K562 (cell line): ENCODE measurements at regions not wholly inside any gene's neighbourhood (a gene's known extent, or its start where the extent isn't known, plus 50 kb on each side); places are given as distances from the start of the nearest gene placed in this dataset.

Experiments used
- MAFF ChIP-seq: IDR thresholded peaks from 2 replicates; pipeline ENCODE4 v1.6.1; 2012; ENCODE audit warnings: low read length, improper control_type of control experiment
- MEIS2 ChIP-seq: fragments of 450-650 bp; IDR thresholded peaks from 2 replicates; pipeline ENCODE4 v1.6.1; 2014; ENCODE audit warnings: mild to moderate bottlenecking; ENCODE audit not compliant: partially characterized antibody
- MTA3 ChIP-seq: fragments of 450-650 bp; formaldehyde crosslinking; IDR thresholded peaks from 2 replicates; pipeline ENCODE4 v1.6.1; 2017; ENCODE audit warnings: mild to moderate bottlenecking, borderline replicate concordance
- PCBP2 ChIP-seq: fragments of 200-400 bp; formaldehyde crosslinking; IDR thresholded peaks from 2 replicates; pipeline ENCODE4 v1.6.1; 2018; ENCODE audit warnings: low read length, low read depth, mild to moderate bottlenecking, moderate library complexity; ENCODE audit not compliant: poor library complexity, severe bottlenecking
- PRMT5 ChIP-seq: sonication (generic); formaldehyde crosslinking; IDR thresholded peaks from 2 replicates; pipeline ENCODE4 v1.5.0; 2020; ENCODE audit warnings: missing genetic modification reagents
- PTBP1 ChIP-seq: fragments of 200-400 bp; formaldehyde crosslinking; IDR thresholded peaks from 2 replicates; pipeline ENCODE4 v1.6.1; 2017; ENCODE audit warnings: low read depth, low read length
- RBFOX2 ChIP-seq: fragments of 200-400 bp; formaldehyde crosslinking; IDR thresholded peaks from 2 replicates; pipeline ENCODE4 v1.6.1; 2017; ENCODE audit warnings: low read depth, mild to moderate bottlenecking, low read length, moderate library complexity
- RCOR1 ChIP-seq, 2 experiments: IDR thresholded peaks; 2 replicates each; pipeline ENCODE4 v1.6.1; 2012; ENCODE audit warnings: low read depth in 2 of 2, low read length in 2 of 2, borderline replicate concordance in 1 of 2, improper control_type of control experiment in 1 of 2
- TEAD1 ChIP-seq, 2 experiments: fragments of 450-650 bp in 1 of 2; sonication (generic) in 1 of 2; formaldehyde crosslinking; IDR thresholded peaks; 2 replicates each; pipeline versions ENCODE4 v1.4.0 to v1.8.0; 2020 to 2022; ENCODE audit warnings: mild to moderate bottlenecking in 2 of 2, missing genetic modification reagents in 1 of 2
- TFAM ChIP-seq: fragments of 250-450 bp; sonication (Bioruptor Pico); conservative IDR thresholded peaks from 2 replicates; pipeline ENCODE4 v1.5.0; 2021; ENCODE audit warnings: mild to moderate bottlenecking, moderate library complexity
- ZFP30 ChIP-seq: fragments of 250-450 bp; sonication (Bioruptor Pico); IDR thresholded peaks from 2 replicates; pipeline ENCODE4 v1.8.0; 2022; ENCODE audit warnings: moderate library complexity, mild to moderate bottlenecking, inconsistent platforms, borderline replicate concordance
- ZFPM2 ChIP-seq: fragments of 250-450 bp; sonication (Bioruptor Pico); IDR thresholded peaks from 2 replicates; pipeline ENCODE4 v1.5.1; 2022; ENCODE audit warnings: mild to moderate bottlenecking
- TF ChIP-seq, protein P1 (sequence below), 2 experiments: fragments of 450-650 bp in 1 of 2; sonication (generic) in 1 of 2; formaldehyde crosslinking in 1 of 2; IDR thresholded peaks; 2 replicates each; pipeline versions ENCODE4 v1.7.1 to v1.9.0; 2016 to 2022; ENCODE audit warnings: inconsistent platforms in 1 of 2, mild to moderate bottlenecking in 1 of 2, missing genetic modification reagents in 1 of 2

GRCh38 chr7:69412331-69413146 is 185.7 kb upstream of the AUTS2 start (continued):
- TF ChIP-seq, protein P1, sequence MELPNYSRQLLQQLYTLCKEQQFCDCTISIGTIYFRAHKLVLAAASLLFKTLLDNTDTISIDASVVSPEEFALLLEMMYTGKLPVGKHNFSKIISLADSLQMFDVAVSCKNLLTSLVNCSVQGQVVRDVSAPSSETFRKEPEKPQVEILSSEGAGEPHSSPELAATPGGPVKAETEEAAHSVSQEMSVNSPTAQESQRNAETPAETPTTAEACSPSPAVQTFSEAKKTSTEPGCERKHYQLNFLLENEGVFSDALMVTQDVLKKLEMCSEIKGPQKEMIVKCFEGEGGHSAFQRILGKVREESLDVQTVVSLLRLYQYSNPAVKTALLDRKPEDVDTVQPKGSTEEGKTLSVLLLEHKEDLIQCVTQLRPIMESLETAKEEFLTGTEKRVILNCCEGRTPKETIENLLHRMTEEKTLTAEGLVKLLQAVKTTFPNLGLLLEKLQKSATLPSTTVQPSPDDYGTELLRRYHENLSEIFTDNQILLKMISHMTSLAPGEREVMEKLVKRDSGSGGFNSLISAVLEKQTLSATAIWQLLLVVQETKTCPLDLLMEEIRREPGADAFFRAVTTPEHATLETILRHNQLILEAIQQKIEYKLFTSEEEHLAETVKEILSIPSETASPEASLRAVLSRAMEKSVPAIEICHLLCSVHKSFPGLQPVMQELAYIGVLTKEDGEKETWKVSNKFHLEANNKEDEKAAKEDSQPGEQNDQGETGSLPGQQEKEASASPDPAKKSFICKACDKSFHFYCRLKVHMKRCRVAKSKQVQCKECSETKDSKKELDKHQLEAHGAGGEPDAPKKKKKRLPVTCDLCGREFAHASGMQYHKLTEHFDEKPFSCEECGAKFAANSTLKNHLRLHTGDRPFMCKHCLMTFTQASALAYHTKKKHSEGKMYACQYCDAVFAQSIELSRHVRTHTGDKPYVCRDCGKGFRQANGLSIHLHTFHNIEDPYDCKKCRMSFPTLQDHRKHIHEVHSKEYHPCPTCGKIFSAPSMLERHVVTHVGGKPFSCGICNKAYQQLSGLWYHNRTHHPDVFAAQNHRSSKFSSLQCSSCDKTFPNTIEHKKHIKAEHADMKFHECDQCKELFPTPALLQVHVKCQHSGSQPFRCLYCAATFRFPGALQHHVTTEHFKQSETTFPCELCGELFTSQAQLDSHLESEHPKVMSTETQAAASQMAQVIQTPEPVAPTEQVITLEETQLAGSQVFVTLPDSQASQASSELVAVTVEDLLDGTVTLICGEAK (IDR thresholded peaks at IDR 0.05): no peak
- TF ChIP-seq, protein P1 (CRISPR knock-in tag; IDR thresholded peaks at IDR 0.05): no peak
- TF ChIP-seq RCOR1 (IDR thresholded peaks at IDR 0.05; ENCODE audit: borderline replicate concordance in 1 of 2, low read depth in 2 of 2, low read length in 2 of 2): 0 out of 4 replicates have a peak, but pooled peaks of 1 of the 2 experiments have one; percentile 5
- peak; percentile 15 for TF ChIP-seq MEIS2
- no peak for TF ChIP-seq RBFOX2
- no peak for TF ChIP-seq PRMT5 (CRISPR knock-in tag)
- no peak for TF ChIP-seq MTA3
- no peak for TF ChIP-seq ZFP30 (CRISPR knock-in tag)
- no peak for TF ChIP-seq TEAD1 (CRISPR knock-in tag; IDR thresholded peaks at IDR 0.05)
- TF ChIP-seq MAFF: no peak
- no peak for TF ChIP-seq PTBP1
- TF ChIP-seq TFAM (CRISPR knock-in tag): no peak
- no peak for TF ChIP-seq ZFPM2 (CRISPR knock-in tag)
- no peak for TF ChIP-seq PCBP2
